ENCODE measurements at regions not wholly inside any gene's neighbourhood (a gene's known extent, or its start where the extent isn't known, plus 50 kb on each side); places are given as distances from the start of the nearest gene placed in this dataset.

GRCh38 chr14:28061006-28061405, 705.6 kb upstream of the FOXG1 start:
- Histone ChIP-seq H3K4me3 (no peak overlapping the region), H3K27me3 (ENCODE audit: low read depth) (no peaks in the 10 kb centered on the region), H3K9me3 (no peaks in the 10 kb centered on the region), H3K4me1 (no peaks in the 10 kb centered on the region), H3K36me3 (no peaks in the 10 kb centered on the region), H3K27ac (no peak overlapping the region)
- intact Hi-C loops (cut with DNase I): no loop called here
- TF ChIP-seq CTCF (IDR thresholded peaks at IDR 0.05): no peak
- DNase-seq (no peak), ATAC-seq (no peak)

- intact Hi-C loops (cut with DNase I): no loop called here
Measured at GRCh38 chr14:28077021-28077420, 689.6 kb upstream of the FOXG1 start.

GRCh38 chr14:28083389-28083788, 683.2 kb upstream of the FOXG1 start:
- intact Hi-C loops (cut with DNase I): no loop called here

More at GRCh38 chr14:28077021-28077420, 689.6 kb upstream of the FOXG1 start:
- ATAC-seq (no peak), DNase-seq (no peak)
- no peak overlapping the region for H3K4me3 ChIP-seq
- H3K36me3 ChIP-seq: no peaks in the 10 kb centered on the region
- no peaks in the 10 kb centered on the region for H3K9me3 ChIP-seq
- no peak for TF ChIP-seq CTCF (IDR thresholded peaks at IDR 0.05)
- no peaks in the 10 kb centered on the region for H3K4me1 ChIP-seq
- no peak overlapping the region for H3K27ac ChIP-seq
- H3K27me3 ChIP-seq (ENCODE audit: low read depth): no peaks in the 10 kb centered on the region

GRCh38 chr14:28088125-28088524, 678.5 kb upstream of the FOXG1 start:
- TF ChIP-seq CTCF (IDR thresholded peaks at IDR 0.05): no peak
- Histone ChIP-seq H3K27me3 (ENCODE audit: low read depth) (no peaks in the 10 kb centered on the region), H3K4me1 (no peaks in the 10 kb centered on the region), H3K36me3 (no peaks in the 10 kb centered on the region), H3K9me3 (no peaks in the 10 kb centered on the region), H3K27ac (no peak overlapping the region), H3K4me3 (no peak overlapping the region)
- DNase-seq (no peak), ATAC-seq (no peak)
- intact Hi-C loops (cut with DNase I): no loop called here

More at GRCh38 chr14:28083389-28083788, 683.2 kb upstream of the FOXG1 start:
- ATAC-seq (no peak), DNase-seq (no peak)
- H3K36me3 ChIP-seq: no peaks in the 10 kb centered on the region
- no peak overlapping the region for H3K4me3 ChIP-seq
- H3K27ac ChIP-seq: no peak overlapping the region
- H3K9me3 ChIP-seq: no peaks in the 10 kb centered on the region
- no peaks in the 10 kb centered on the region for H3K27me3 ChIP-seq (ENCODE audit: low read depth)
- TF ChIP-seq CTCF (IDR thresholded peaks at IDR 0.05): no peak
- H3K4me1 ChIP-seq: no peaks in the 10 kb centered on the region

GRCh38 chr14:28097585-28097984, 669.0 kb upstream of the FOXG1 start:
- Histone ChIP-seq H3K4me1 (no peaks in the 10 kb centered on the region), H3K4me3 (no peak overlapping the region), H3K36me3 (no peaks in the 10 kb centered on the region), H3K9me3 (peaks cover 3% of the 10 kb centered on the region), H3K27me3 (ENCODE audit: low read depth) (no peaks in the 10 kb centered on the region), H3K27ac (no peak overlapping the region)
- no peak for TF ChIP-seq CTCF (IDR thresholded peaks at IDR 0.05)
- intact Hi-C loops (cut with DNase I): no loop called here
- DNase-seq (no peak), ATAC-seq (no peak)

- no peak for TF ChIP-seq CTCF (IDR thresholded peaks at IDR 0.05)
- H3K27ac ChIP-seq: no peak overlapping the region
- ATAC-seq (no peak), DNase-seq (no peak)
- peaks cover 3% of the 10 kb centered on the region for H3K9me3 ChIP-seq
- no peaks in the 10 kb centered on the region for H3K36me3 ChIP-seq
- H3K27me3 ChIP-seq (ENCODE audit: low read depth): no peaks in the 10 kb centered on the region
- intact Hi-C loops (cut with DNase I): no loop called here
- H3K4me3 ChIP-seq: no peak overlapping the region
- H3K4me1 ChIP-seq: no peaks in the 10 kb centered on the region
Measured at GRCh38 chr14:28098856-28099255, 667.7 kb upstream of the FOXG1 start.
